Bronchial epithelial cell (primary cell): ENCODE measurements at regions not wholly inside any gene's neighbourhood (a gene's known extent, or its start where the extent isn't known, plus 50 kb on each side); places are given as distances from the start of the nearest gene placed in this dataset.

Source experiments
- DNase-seq: peaks from one replicate; pipeline ENCODE4 v3.0.0-alpha.2; 2010; ENCODE audit warnings: low read depth
- FAIRE-seq: peaks from 2 replicates; lab custom pipeline; 2011; peaks lifted over from hg19 to GRCh38; lab: Jason Lieb, UNC
- H3K27me3 ChIP-seq: 2 replicates; pipeline ENCODE4 v1.5.1; 2011; ENCODE audit warnings: low read length; ENCODE audit not compliant: control insufficient read depth, insufficient read depth
- H3K36me3 ChIP-seq: 2 replicates; pipeline ENCODE4 v1.5.1; 2011; ENCODE audit warnings: low read length; ENCODE audit not compliant: control insufficient read depth, insufficient read depth
- H3K4me3 ChIP-seq: 2 replicates; pipeline ENCODE4 v1.5.1; 2011; ENCODE audit warnings: mild to moderate bottlenecking, low read depth, low read length, control low read depth
- CTCF ChIP-seq: IDR thresholded peaks from 2 replicates; pipeline ENCODE4 v1.5.1; 2011; ENCODE audit warnings: mild to moderate bottlenecking, moderate library complexity, low read length, control low read depth, inconsistent platforms; ENCODE audit not compliant: insufficient read depth, severe bottlenecking

GRCh38 chr3:5442106-5442785, 254.7 kb downstream of the EDEM1 start:
- H3K36me3 ChIP-seq, result no peaks in the 10 kb centered on the region
- H3K27me3 ChIP-seq, result no peaks in the 10 kb centered on the region
- DNase-seq, result peak; percentile 93
- no peak for FAIRE-seq
- no peak for TF ChIP-seq CTCF
- H3K4me3 ChIP-seq, result no peak overlapping the region

GRCh38 chr3:5442786-5443138, 255.3 kb downstream of the EDEM1 start:
- no peak for TF ChIP-seq CTCF
- Histone ChIP-seq H3K36me3 (no peaks in the 10 kb centered on the region), H3K4me3 (no peak overlapping the region), H3K27me3 (no peaks in the 10 kb centered on the region)
- FAIRE-seq, result no peak
- DNase-seq, result no peak

- no peaks in the 10 kb centered on the region for H3K36me3 ChIP-seq
These were observed 256.7 kb downstream of the EDEM1 start for GRCh38 chr3:5444253-5444652.

GRCh38 chr3:5445676-5446201, 258.2 kb downstream of the EDEM1 start:
- Histone ChIP-seq H3K27me3 (no peaks in the 10 kb centered on the region), H3K4me3 (no peak overlapping the region), H3K36me3 (no peaks in the 10 kb centered on the region)
- no peak for TF ChIP-seq CTCF
- FAIRE-seq, result no peak
- no peak for DNase-seq

More at GRCh38 chr3:5444253-5444652, 256.7 kb downstream of the EDEM1 start:
- no peak for DNase-seq
- FAIRE-seq, result no peak
- Histone ChIP-seq H3K27me3 (no peaks in the 10 kb centered on the region), H3K4me3 (no peak overlapping the region)
- no peak for TF ChIP-seq CTCF

- DNase-seq (no peak), FAIRE-seq (no peak)
- Histone ChIP-seq H3K4me3 (no peak overlapping the region), H3K36me3 (no peaks in the 10 kb centered on the region), H3K27me3 (no peaks in the 10 kb centered on the region)
- no peak for TF ChIP-seq CTCF
These were observed 260.7 kb downstream of the EDEM1 start for GRCh38 chr3:5448246-5448645.

- Histone ChIP-seq H3K27me3 (no peaks in the 10 kb centered on the region), H3K4me3 (no peak overlapping the region), H3K36me3 (no peaks in the 10 kb centered on the region)
- DNase-seq (no peak), FAIRE-seq (no peak)
- no peak for TF ChIP-seq CTCF
These were observed 261.3 kb downstream of the EDEM1 start for GRCh38 chr3:5448816-5449215.
